NOMO-1 treated with DMSO at 0.1 percent for 48 hours (cell line): ENCODE measurements at regions not wholly inside any gene's neighbourhood (a gene's known extent, or its start where the extent isn't known, plus 50 kb on each side); places are given as distances from the start of the nearest gene placed in this dataset.
"Not testable (repeated sequence)": the region's sequence is repeated elsewhere in the genome, so short reads cannot be mapped to it uniquely, and the experiment has no call there.

ENCODE experiments used
- DNase-seq: peaks from one replicate; lab custom pipeline; 2025; ENCODE audit not compliant: unreplicated experiment; lab: John Stamatoyannopoulos, UW

GRCh38 chr7:25069900-25070443 is 55.1 kb downstream of the CYCS start:
- DNase-seq: peak; percentile 83

- DNase-seq: no peak
Observed at GRCh38 chr7:25068502-25069213, 56.4 kb downstream of the CYCS start.

- DNase-seq: no peak
Observed at GRCh38 chr7:25067726-25068501, 57.1 kb downstream of the CYCS start.

- DNase-seq: no peak
Observed at GRCh38 chr7:25066253-25066652, 58.8 kb downstream of the CYCS start.

- no peak for DNase-seq
Observed at GRCh38 chr7:25062380-25062779, 62.7 kb downstream of the CYCS start.

- no peak for DNase-seq
Observed at GRCh38 chr7:25060487-25061055, 64.5 kb downstream of the CYCS start.

GRCh38 chr7:25059576-25059975 is 65.5 kb downstream of the CYCS start:
- no peak for DNase-seq

GRCh38 chr7:25056368-25056767 is 68.7 kb downstream of the CYCS start:
- no peak for DNase-seq

- no peak for DNase-seq
Observed at GRCh38 chr7:25055520-25056220, 69.4 kb downstream of the CYCS start.

GRCh38 chr7:25054819-25055519 is 70.1 kb downstream of the CYCS start:
- no peak for DNase-seq

- no peak for DNase-seq
Observed at GRCh38 chr7:25050223-25050622, 70.2 kb upstream of the OSBPL3 start.

GRCh38 chr7:25048444-25048834 is 68.5 kb upstream of the OSBPL3 start:
- no peak for DNase-seq

GRCh38 chr7:25047571-25048443 is 67.8 kb upstream of the OSBPL3 start:
- DNase-seq: not testable (repeated sequence)

- no peak for DNase-seq
Observed at GRCh38 chr7:25037325-25037724, 57.3 kb upstream of the OSBPL3 start.

GRCh38 chr7:25035274-25035673 is 55.3 kb upstream of the OSBPL3 start:
- no peak for DNase-seq

GRCh38 chr7:25034136-25034535 is 54.2 kb upstream of the OSBPL3 start:
- no peak for DNase-seq

- DNase-seq: no peak
Observed at GRCh38 chr7:25032774-25033743, 53.1 kb upstream of the OSBPL3 start.

GRCh38 chr7:25031432-25031831 is 51.5 kb upstream of the OSBPL3 start:
- DNase-seq: no peak

GRCh38 chr7:25031007-25031406 is 51.0 kb upstream of the OSBPL3 start:
- no peak for DNase-seq
